ENCODE measurements at regions not wholly inside any gene's neighbourhood (a gene's known extent, or its start where the extent isn't known, plus 50 kb on each side); places are given as distances from the start of the nearest gene placed in this dataset.

DNA sequence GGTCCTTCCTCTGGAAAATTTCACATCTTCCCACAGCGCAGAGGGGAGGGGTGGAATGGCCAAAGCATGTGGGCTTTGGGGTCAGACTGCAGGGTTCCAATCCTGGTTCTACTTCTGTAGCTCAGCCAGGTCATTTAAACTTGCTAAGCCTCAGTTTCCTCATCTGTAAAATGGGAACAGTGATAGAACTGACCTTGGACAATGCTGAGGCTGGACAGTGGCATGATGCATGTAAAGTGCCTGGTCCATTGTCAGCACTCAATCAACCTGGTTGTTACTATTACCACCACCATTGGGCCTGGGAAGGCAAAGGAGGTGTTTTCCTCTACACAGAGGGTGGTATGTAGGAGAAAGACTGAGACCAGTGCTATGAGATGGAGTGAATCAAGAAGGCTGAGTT lies 162.8 kb downstream of the VRK1 start:
- Mint-ChIP-seq H3K36me3 (peaks cover 19% of the 10 kb centered on the region), H3K4me1 (peaks cover 3% of the 10 kb centered on the region; the same call in 1 of the 2 replicates), H3K27me3 (ENCODE audit: low read depth) (no peaks in the 10 kb centered on the region), H3K27ac (no peak overlapping the region), H3K4me3 (no peak overlapping the region), H3K9me3 (peaks cover 27% of the 10 kb centered on the region)
- TF ChIP-seq FOXJ3 (CRISPR knock-in tag; IDR thresholded peaks at IDR 0.05; ENCODE audit: borderline replicate concordance), result no peak
- TF ChIP-seq NFE2L1 (CRISPR knock-in tag; IDR thresholded peaks at IDR 0.05), result no peak
- no peak for TF ChIP-seq OVOL2 (CRISPR knock-in tag; IDR thresholded peaks at IDR 0.05; ENCODE audit: borderline replicate concordance)
- TF ChIP-seq ELF4 (CRISPR knock-in tag; IDR thresholded peaks at IDR 0.05; ENCODE audit: low read depth), result no peak
- no peak for ATAC-seq
- CTCF ChIA-PET, result no interaction called here
- POLR2A ChIA-PET, result no interaction called here
- DNase-seq (ENCODE audit: low spot score), result no peak

DNA sequence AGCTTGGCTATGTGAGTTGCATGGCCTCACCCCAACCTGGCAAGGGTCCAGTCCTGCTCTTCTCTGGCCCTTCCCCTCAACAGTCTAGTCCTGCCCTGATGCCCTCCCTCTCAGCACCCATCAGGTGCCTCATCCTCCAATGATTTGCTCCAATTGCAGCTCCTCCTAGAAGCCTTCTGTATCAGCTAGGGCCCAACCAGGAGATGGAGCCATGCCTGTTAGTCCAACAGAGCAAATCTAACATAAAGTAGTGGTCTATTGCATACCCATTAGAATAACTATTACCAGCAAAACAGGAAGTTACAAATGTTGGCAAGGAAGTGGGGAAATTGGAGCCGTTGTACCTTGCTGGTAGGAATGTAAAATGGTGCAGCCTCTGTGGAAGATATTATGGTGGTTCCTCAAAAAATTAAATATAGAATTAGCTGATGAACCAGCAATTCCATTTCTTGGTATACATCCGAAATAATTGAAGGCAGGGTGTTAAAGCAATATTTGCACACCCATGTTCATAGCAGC lies 163.5 kb downstream of the VRK1 start:
- ATAC-seq (no peak), DNase-seq (ENCODE audit: low spot score) (no peak)
- POLR2A ChIA-PET, result no interaction called here
- Mint-ChIP-seq H3K27me3 (ENCODE audit: low read depth) (no peaks in the 10 kb centered on the region), H3K27ac (no peak overlapping the region), H3K4me3 (no peak overlapping the region), H3K9me3 (peaks cover 27% of the 10 kb centered on the region), H3K36me3 (peaks cover 19% of the 10 kb centered on the region), H3K4me1 (peaks cover 5% of the 10 kb centered on the region)
- CTCF ChIA-PET, result no interaction called here
- no peak for TF ChIP-seq JAZF1 (CRISPR knock-in tag; IDR thresholded peaks at IDR 0.05)
- no peak for TF ChIP-seq IRF2 (CRISPR knock-in tag; IDR thresholded peaks at IDR 0.05; ENCODE audit: borderline replicate concordance, low read depth)
- TF ChIP-seq MXD4 (CRISPR knock-in tag; IDR thresholded peaks at IDR 0.05; ENCODE audit: borderline replicate concordance), result no peak
- TF ChIP-seq TEAD1 (CRISPR knock-in tag; IDR thresholded peaks at IDR 0.05), result no peak
- TF ChIP-seq, protein P1, sequence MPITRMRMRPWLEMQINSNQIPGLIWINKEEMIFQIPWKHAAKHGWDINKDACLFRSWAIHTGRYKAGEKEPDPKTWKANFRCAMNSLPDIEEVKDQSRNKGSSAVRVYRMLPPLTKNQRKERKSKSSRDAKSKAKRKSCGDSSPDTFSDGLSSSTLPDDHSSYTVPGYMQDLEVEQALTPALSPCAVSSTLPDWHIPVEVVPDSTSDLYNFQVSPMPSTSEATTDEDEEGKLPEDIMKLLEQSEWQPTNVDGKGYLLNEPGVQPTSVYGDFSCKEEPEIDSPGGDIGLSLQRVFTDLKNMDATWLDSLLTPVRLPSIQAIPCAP (CRISPR knock-in tag; IDR thresholded peaks at IDR 0.05), result no peak
- TF ChIP-seq ZNF219 (CRISPR knock-in tag; IDR thresholded peaks at IDR 0.05; ENCODE audit: borderline replicate concordance), result no peak
- TF ChIP-seq, protein P2, sequence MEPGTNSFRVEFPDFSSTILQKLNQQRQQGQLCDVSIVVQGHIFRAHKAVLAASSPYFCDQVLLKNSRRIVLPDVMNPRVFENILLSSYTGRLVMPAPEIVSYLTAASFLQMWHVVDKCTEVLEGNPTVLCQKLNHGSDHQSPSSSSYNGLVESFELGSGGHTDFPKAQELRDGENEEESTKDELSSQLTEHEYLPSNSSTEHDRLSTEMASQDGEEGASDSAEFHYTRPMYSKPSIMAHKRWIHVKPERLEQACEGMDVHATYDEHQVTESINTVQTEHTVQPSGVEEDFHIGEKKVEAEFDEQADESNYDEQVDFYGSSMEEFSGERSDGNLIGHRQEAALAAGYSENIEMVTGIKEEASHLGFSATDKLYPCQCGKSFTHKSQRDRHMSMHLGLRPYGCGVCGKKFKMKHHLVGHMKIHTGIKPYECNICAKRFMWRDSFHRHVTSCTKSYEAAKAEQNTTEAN (CRISPR knock-in tag; IDR thresholded peaks at IDR 0.05), result no peak
- TF ChIP-seq, protein P3, sequence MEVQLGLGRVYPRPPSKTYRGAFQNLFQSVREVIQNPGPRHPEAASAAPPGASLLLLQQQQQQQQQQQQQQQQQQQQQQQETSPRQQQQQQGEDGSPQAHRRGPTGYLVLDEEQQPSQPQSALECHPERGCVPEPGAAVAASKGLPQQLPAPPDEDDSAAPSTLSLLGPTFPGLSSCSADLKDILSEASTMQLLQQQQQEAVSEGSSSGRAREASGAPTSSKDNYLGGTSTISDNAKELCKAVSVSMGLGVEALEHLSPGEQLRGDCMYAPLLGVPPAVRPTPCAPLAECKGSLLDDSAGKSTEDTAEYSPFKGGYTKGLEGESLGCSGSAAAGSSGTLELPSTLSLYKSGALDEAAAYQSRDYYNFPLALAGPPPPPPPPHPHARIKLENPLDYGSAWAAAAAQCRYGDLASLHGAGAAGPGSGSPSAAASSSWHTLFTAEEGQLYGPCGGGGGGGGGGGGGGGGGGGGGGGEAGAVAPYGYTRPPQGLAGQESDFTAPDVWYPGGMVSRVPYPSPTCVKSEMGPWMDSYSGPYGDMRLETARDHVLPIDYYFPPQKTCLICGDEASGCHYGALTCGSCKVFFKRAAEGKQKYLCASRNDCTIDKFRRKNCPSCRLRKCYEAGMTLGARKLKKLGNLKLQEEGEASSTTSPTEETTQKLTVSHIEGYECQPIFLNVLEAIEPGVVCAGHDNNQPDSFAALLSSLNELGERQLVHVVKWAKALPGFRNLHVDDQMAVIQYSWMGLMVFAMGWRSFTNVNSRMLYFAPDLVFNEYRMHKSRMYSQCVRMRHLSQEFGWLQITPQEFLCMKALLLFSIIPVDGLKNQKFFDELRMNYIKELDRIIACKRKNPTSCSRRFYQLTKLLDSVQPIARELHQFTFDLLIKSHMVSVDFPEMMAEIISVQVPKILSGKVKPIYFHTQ (CRISPR knock-in tag; IDR thresholded peaks at IDR 0.05), result no peak
- no peak for TF ChIP-seq TP53 (CRISPR knock-in tag; IDR thresholded peaks at IDR 0.05)
- TF ChIP-seq, protein P4, sequence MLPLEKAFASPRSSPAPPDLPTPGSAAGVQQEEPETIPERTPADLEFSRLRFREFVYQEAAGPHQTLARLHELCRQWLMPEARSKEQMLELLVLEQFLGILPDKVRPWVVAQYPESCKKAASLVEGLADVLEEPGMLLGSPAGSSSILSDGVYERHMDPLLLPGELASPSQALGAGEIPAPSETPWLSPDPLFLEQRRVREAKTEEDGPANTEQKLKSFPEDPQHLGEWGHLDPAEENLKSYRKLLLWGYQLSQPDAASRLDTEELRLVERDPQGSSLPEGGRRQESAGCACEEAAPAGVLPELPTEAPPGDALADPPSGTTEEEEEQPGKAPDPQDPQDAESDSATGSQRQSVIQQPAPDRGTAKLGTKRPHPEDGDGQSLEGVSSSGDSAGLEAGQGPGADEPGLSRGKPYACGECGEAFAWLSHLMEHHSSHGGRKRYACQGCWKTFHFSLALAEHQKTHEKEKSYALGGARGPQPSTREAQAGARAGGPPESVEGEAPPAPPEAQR (CRISPR knock-in tag; IDR thresholded peaks at IDR 0.05), result no peak
- TF ChIP-seq ZNF121 (CRISPR knock-in tag; IDR thresholded peaks at IDR 0.05), result no peak
- TF ChIP-seq TCF7 (CRISPR knock-in tag; IDR thresholded peaks at IDR 0.05; ENCODE audit: low read depth), result no peak
- TF ChIP-seq RORB (CRISPR knock-in tag; IDR thresholded peaks at IDR 0.05), result no peak
- TF ChIP-seq GABPB1 (CRISPR knock-in tag; IDR thresholded peaks at IDR 0.05), result no peak

DNA sequence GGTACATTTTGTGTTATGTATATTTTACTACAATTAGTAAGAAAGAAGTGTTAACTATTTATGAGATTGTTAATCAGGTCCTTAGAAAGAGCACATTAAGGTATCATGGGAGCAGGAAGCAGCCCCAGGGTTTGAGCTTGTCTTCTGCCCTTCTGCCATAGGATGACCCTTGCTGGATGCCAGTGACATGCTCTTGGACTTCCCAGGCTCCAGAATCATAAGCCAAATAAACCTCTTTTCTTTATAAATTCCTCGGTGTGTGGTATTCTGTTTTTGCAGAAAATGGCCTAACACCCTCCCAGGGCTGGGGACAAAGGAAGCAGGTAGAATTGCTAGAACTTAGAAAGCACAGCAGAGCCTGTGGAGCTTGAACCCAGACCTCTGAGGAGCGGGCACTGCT lies 164.7 kb downstream of the VRK1 start:
- ChIA-PET CTCF (no interaction called here), POLR2A (no interaction called here)
- Mint-ChIP-seq H3K36me3 (peaks cover 19% of the 10 kb centered on the region), H3K27me3 (ENCODE audit: low read depth) (no peaks in the 10 kb centered on the region), H3K9me3 (peaks cover 26% of the 10 kb centered on the region), H3K4me3 (no peak overlapping the region), H3K4me1 (peaks cover 17% of the 10 kb centered on the region), H3K27ac (no peak overlapping the region)
- no peak for ATAC-seq
- DNase-seq (ENCODE audit: low spot score), result no peak
- no peak for TF ChIP-seq PRRX2 (CRISPR knock-in tag; IDR thresholded peaks at IDR 0.05)
- TF ChIP-seq, protein P5, sequence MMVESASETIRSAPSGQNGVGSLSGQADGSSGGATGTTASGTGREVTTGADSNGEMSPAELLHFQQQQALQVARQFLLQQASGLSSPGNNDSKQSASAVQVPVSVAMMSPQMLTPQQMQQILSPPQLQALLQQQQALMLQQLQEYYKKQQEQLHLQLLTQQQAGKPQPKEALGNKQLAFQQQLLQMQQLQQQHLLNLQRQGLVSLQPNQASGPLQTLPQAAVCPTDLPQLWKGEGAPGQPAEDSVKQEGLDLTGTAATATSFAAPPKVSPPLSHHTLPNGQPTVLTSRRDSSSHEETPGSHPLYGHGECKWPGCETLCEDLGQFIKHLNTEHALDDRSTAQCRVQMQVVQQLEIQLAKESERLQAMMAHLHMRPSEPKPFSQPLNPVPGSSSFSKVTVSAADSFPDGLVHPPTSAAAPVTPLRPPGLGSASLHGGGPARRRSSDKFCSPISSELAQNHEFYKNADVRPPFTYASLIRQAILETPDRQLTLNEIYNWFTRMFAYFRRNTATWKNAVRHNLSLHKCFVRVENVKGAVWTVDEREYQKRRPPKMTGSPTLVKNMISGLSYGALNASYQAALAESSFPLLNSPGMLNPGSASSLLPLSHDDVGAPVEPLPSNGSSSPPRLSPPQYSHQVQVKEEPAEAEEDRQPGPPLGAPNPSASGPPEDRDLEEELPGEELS (CRISPR knock-in tag; IDR thresholded peaks at IDR 0.05), result no peak
- no peak for TF ChIP-seq SP1 (CRISPR knock-in tag; conservative IDR thresholded peaks at IDR 0.05)
- no peak for TF ChIP-seq SMAD3 (CRISPR knock-in tag; IDR thresholded peaks at IDR 0.05; ENCODE audit: borderline replicate concordance)
- TF ChIP-seq EMX1 (CRISPR knock-in tag; IDR thresholded peaks at IDR 0.05), result no peak
- no peak for TF ChIP-seq TP53 (CRISPR knock-in tag; IDR thresholded peaks at IDR 0.05)
- TF ChIP-seq, protein P6, sequence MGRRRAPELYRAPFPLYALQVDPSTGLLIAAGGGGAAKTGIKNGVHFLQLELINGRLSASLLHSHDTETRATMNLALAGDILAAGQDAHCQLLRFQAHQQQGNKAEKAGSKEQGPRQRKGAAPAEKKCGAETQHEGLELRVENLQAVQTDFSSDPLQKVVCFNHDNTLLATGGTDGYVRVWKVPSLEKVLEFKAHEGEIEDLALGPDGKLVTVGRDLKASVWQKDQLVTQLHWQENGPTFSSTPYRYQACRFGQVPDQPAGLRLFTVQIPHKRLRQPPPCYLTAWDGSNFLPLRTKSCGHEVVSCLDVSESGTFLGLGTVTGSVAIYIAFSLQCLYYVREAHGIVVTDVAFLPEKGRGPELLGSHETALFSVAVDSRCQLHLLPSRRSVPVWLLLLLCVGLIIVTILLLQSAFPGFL (CRISPR knock-in tag; IDR thresholded peaks at IDR 0.05; ENCODE audit: borderline replicate concordance), result no peak
- TF ChIP-seq, protein P7, sequence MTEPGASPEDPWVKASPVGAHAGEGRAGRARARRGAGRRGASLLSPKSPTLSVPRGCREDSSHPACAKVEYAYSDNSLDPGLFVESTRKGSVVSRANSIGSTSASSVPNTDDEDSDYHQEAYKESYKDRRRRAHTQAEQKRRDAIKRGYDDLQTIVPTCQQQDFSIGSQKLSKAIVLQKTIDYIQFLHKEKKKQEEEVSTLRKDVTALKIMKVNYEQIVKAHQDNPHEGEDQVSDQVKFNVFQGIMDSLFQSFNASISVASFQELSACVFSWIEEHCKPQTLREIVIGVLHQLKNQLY (CRISPR knock-in tag; IDR thresholded peaks at IDR 0.05), result no peak

Data from WTC11 (cell line).